Loucy (cell line): ENCODE measurements at regions not wholly inside any gene's neighbourhood (a gene's known extent, or its start where the extent isn't known, plus 50 kb on each side); places are given as distances from the start of the nearest gene placed in this dataset.

Experiments
- H2AFZ ChIP-seq: fragments of 200-600 bp; sonication (generic); 2 replicates; pipeline ENCODE4 v1.6.0; 2016; ENCODE audit warnings: antibody characterized with exemption, mild to moderate bottlenecking, low read length, moderate library complexity
- H3F3A ChIP-seq: fragments of 200-600 bp; 2 replicates; pipeline ENCODE4 v1.6.0; 2016; ENCODE audit warnings: antibody characterized with exemption, low read depth, mild to moderate bottlenecking
- H3K27me3 ChIP-seq: fragments of 200-600 bp; sonication (generic); 2 replicates; pipeline ENCODE4 v1.6.1; 2014; ENCODE audit warnings: low read length, mild to moderate bottlenecking; ENCODE audit not compliant: insufficient read depth, poor library complexity, severe bottlenecking
- H3K36me3 ChIP-seq: fragments of 200-600 bp; sonication (generic); 2 replicates; pipeline ENCODE4 v1.6.1; 2016; ENCODE audit warnings: low read length; ENCODE audit not compliant: insufficient read depth
- H3K4me1 ChIP-seq: fragments of 200-600 bp; sonication (generic); 2 replicates; pipeline ENCODE4 v1.5.1; 2014; ENCODE audit warnings: low read length, mild to moderate bottlenecking; ENCODE audit not compliant: insufficient read depth, poor library complexity, severe bottlenecking
- H3K4me2 ChIP-seq: fragments of 200-600 bp; sonication (generic); 2 replicates; pipeline ENCODE4 v1.6.0; 2014; ENCODE audit warnings: antibody characterized with exemption, low read length, low read depth, mild to moderate bottlenecking; ENCODE audit not compliant: poor library complexity, severe bottlenecking
- H3K4me3 ChIP-seq: fragments of 200-600 bp; sonication (generic); 2 replicates; pipeline ENCODE4 v1.5.1; 2014; ENCODE audit warnings: low read length, mild to moderate bottlenecking, mixed read lengths; ENCODE audit not compliant: poor library complexity, severe bottlenecking
- H3K79me2 ChIP-seq: fragments of 200-600 bp; sonication (generic); 2 replicates; pipeline ENCODE4 v1.6.1; 2014; ENCODE audit warnings: low read length; ENCODE audit not compliant: insufficient read depth
- H3K9ac ChIP-seq: fragments of 200-600 bp; sonication (generic); 2 replicates; pipeline ENCODE4 v1.6.0; 2014; ENCODE audit warnings: mild to moderate bottlenecking, low read depth, low read length, moderate library complexity; ENCODE audit not compliant: poor library complexity, severe bottlenecking
- H3K9me2 ChIP-seq: fragments of 200-600 bp; sonication (generic); replicated peaks from 2 replicates; pipeline ENCODE4 v1.6.1; 2016; ENCODE audit warnings: low read depth, low read length, mixed read lengths
- H3K9me3 ChIP-seq: fragments of 200-600 bp; sonication (generic); 2 replicates; pipeline ENCODE4 v1.6.1; 2014; ENCODE audit warnings: mild to moderate bottlenecking, antibody characterized with exemption, low read length, low read depth; ENCODE audit not compliant: insufficient read depth
- H4K20me1 ChIP-seq: fragments of 200-600 bp; sonication (generic); 2 replicates; pipeline ENCODE4 v1.6.0; 2014; ENCODE audit warnings: antibody characterized with exemption, low read length, mild to moderate bottlenecking; ENCODE audit not compliant: insufficient read depth, poor library complexity, severe bottlenecking
- EZH2phosphoT487 ChIP-seq: fragments of 200-600 bp; IDR thresholded peaks from 2 replicates; pipeline ENCODE4 v1.6.1; 2018; ENCODE audit warnings: antibody characterized with exemption, mild to moderate bottlenecking, moderate library complexity, borderline replicate concordance
- TF ChIP-seq, protein P1 (sequence below): fragments of 200-600 bp; sonication (generic); conservative IDR thresholded peaks from 2 replicates; pipeline ENCODE4 v1.5.1; 2014; ENCODE audit warnings: mild to moderate bottlenecking, antibody characterized with exemption, low read length

DNA sequence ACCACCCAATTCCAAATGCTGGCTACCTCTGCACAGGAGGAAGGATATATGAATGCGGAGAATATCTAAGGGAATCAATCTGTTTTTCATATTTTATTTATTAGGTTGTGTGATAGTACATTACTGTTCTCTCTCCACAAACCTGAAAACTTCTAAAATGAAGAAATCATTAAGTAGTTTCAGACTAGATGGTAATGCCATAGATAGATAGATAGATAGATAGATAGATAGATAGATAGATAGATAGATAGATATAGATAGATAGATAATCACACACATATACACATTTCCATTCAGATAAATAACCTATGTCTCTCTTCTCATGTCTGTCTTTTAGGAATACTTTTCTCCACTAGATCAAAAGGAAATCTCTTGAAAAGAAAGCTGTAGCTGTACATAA, 126.1 kb upstream of the TSPAN8 start:
- Histone ChIP-seq H2AFZ (no peak overlapping the region), H3K27me3 (no peaks in the 10 kb centered on the region), H3K4me3 (no peak overlapping the region)

DNA sequence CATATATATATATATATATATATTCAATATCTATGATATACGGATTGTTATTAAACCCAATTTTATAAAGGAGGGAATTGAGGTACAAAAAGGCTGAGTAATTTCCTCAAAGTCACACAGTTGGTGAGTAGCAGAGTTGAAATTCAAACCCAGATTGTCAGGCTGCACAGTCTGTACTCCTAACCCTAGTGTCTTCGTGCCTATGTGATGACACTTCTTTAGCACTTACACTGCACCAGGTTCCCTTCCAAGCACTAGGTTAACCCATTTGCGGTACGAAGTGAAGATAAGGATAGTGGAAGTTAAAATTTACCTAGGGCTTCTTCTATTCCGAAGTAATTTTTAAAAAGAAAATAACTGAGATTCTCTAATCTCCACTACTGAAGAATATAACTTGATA, 125.1 kb upstream of the TSPAN8 start:
- H3F3A ChIP-seq: no peaks in the 10 kb centered on the region
- no peak for TF ChIP-seq EZH2phosphoT487
- TF ChIP-seq, protein P1, sequence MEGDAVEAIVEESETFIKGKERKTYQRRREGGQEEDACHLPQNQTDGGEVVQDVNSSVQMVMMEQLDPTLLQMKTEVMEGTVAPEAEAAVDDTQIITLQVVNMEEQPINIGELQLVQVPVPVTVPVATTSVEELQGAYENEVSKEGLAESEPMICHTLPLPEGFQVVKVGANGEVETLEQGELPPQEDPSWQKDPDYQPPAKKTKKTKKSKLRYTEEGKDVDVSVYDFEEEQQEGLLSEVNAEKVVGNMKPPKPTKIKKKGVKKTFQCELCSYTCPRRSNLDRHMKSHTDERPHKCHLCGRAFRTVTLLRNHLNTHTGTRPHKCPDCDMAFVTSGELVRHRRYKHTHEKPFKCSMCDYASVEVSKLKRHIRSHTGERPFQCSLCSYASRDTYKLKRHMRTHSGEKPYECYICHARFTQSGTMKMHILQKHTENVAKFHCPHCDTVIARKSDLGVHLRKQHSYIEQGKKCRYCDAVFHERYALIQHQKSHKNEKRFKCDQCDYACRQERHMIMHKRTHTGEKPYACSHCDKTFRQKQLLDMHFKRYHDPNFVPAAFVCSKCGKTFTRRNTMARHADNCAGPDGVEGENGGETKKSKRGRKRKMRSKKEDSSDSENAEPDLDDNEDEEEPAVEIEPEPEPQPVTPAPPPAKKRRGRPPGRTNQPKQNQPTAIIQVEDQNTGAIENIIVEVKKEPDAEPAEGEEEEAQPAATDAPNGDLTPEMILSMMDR: no peak
- no peaks in the 10 kb centered on the region for H4K20me1 ChIP-seq

More for the DNA sequence above, 126.1 kb upstream of the TSPAN8 start:
- Histone ChIP-seq H3K36me3 (no peaks in the 10 kb centered on the region), H3F3A (no peaks in the 10 kb centered on the region), H3K79me2 (no peaks in the 10 kb centered on the region), H4K20me1 (no peaks in the 10 kb centered on the region), H3K4me1 (no peaks in the 10 kb centered on the region), H3K4me2 (no peak overlapping the region), H3K9me3 (no peaks in the 10 kb centered on the region), H3K9ac (no peak overlapping the region), H3K9me2 (no peaks in the 10 kb centered on the region)
- TF ChIP-seq, protein P1: no peak
- no peak for TF ChIP-seq EZH2phosphoT487

DNA sequence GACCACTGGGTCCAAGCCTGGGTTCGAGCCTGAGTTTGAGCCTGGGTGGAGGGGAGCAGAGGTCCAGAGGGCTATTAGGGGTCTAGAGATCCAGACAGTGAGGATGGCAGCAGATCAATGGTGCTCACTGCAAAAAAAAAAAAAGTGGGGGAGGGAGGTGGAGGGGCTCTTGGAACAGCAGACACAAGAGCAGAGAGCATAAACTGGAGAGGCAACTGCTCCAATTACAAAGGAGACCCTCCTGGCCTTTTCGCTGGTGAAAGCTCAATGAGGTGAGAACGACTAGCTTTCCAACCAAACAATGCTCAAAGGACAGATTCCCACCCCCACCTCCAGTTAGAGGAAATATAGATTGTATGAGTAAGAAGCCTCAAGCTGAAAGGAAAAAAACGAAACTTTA, 124.2 kb upstream of the TSPAN8 start:
- no peak overlapping the region for H3K4me3 ChIP-seq
- H3K9me3 ChIP-seq: no peaks in the 10 kb centered on the region
- TF ChIP-seq, protein P1: no peak
- no peaks in the 10 kb centered on the region for H3K9me2 ChIP-seq
- no peaks in the 10 kb centered on the region for H3K27me3 ChIP-seq
- H3K9ac ChIP-seq: no peak overlapping the region
- H3K36me3 ChIP-seq: no peaks in the 10 kb centered on the region
- H2AFZ ChIP-seq: no peak overlapping the region
- H3K4me2 ChIP-seq: no peak overlapping the region
- H4K20me1 ChIP-seq: no peaks in the 10 kb centered on the region
- no peaks in the 10 kb centered on the region for H3K79me2 ChIP-seq
- no peaks in the 10 kb centered on the region for H3F3A ChIP-seq
- no peaks in the 10 kb centered on the region for H3K4me1 ChIP-seq

More for the DNA sequence above, 125.1 kb upstream of the TSPAN8 start:
- Histone ChIP-seq H2AFZ (no peak overlapping the region), H3K36me3 (no peaks in the 10 kb centered on the region), H3K4me2 (no peak overlapping the region), H3K4me3 (no peak overlapping the region), H3K9ac (no peak overlapping the region), H3K9me2 (no peaks in the 10 kb centered on the region), H3K9me3 (no peaks in the 10 kb centered on the region), H3K79me2 (no peaks in the 10 kb centered on the region), H3K27me3 (no peaks in the 10 kb centered on the region), H3K4me1 (no peaks in the 10 kb centered on the region)
